SIG-M5 treated with dmso at 0.1 percent for 504 hours (cell line): ENCODE measurements at regions not wholly inside any gene's neighbourhood (a gene's known extent, or its start where the extent isn't known, plus 50 kb on each side); places are given as distances from the start of the nearest gene placed in this dataset.
"Not testable (repeated sequence)": the region's sequence is repeated elsewhere in the genome, so short reads cannot be mapped to it uniquely, and the experiment has no call there.

Source experiments
- DNase-seq: peaks from one replicate; lab custom pipeline; 2025; ENCODE audit not compliant: unreplicated experiment; lab: John Stamatoyannopoulos, UW

DNA sequence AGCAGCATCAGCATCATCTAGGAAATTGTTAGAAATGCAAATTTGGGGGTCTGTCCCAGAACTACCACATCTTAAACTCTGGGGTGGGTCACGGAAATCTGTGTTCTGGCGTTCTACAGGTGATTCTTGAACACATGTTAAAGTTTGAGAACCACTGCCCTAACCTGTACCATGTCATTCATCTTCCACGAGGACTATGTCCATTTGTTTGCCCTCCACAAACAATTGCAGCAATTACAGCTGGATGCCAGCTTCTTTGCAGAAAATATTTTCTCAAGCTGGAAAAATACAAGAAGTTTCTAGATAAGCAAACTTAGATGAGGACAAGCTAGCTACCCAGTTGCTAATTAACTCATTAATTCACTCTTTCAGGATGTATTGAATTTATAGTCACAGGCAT, 54.1 kb downstream of the MAFB start:
- no peak for DNase-seq

DNA sequence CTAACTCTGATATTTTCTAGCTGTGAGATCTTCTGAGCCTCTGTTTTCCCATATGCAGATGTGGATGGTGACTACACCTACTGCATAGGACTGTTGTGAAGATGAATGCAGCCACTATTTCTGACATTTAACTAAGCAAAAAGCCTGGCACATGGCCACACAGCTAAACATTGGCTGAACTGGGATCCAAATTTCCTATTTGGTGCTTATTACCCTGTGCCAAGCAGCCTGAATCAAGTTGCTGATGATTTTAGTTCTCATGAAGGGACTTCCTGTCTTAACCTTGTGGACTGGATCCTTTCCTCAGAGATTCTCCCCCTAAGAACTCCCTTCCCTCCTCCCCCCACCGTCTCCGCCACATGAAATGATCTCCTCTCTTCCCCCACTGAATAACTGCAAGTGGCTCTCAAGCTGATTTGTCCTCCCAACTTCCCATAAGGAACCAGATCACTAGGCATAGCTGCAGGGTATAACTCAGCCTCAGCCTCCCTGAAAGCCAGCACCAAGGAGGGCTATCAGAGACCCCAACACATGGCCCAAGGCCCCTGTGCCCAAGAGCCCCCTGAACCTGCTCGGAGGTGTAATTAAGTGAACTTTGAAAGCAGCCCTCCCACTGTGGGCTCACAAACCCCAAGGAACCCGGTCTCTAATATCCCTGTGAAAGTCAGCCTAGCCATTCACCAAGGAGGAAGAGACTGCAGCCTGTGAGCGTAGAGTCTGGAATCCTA, 55.7 kb downstream of the MAFB start:
- DNase-seq = no peak

- DNase-seq = no peak
These were observed 56.6 kb downstream of the MAFB start for GRCh38 chr20:40632346-40632976.

DNA sequence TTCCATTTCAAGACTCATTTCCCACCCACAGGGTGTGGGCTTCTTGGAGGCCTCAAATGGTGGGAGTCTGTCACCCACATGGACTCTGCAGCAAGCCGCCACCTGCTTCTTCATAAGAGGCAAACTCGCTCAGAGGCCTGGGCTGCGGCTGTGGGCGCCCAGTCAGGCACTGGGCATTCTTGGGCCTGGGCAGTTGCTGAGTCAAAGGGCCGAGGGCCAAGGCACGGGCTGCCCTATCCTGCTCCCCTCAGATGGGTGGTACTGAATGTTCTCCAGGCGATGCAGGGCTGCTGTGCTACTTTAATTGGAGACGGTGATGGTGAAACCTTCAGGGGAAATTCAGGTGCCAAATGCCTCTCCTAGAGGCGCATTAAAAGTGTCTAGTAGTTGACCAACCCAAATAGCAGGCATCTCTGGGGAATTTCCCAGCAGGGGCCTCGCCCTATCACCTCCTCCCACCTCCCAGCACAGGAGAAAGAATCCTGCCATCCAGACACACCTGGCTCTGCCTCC, 57.9 kb downstream of the MAFB start:
- no peak for DNase-seq

GRCh38 chr20:40630713-40631112, 58.3 kb downstream of the MAFB start:
- no peak for DNase-seq

DNA sequence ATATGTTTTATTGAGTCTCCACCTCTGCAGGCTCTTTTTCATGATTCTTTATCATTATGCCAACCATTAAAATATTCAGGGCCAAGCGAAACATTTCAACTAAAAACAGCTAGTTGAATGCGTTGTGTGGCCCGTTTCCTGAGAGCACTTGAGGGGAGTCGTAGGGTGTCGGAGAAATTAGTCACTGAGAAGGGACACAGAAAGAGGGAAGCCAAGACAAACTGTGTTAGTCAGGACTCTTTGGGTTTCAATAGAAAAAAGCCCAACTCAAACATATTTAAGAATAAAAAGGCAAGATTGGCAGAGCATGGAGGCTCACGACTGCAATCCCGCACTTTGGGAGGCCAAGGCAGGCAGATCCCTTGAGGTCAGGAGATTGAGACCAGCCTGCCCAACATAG, 58.9 kb downstream of the MAFB start:
- DNase-seq = no peak

- no peak for DNase-seq
These were observed 60.2 kb downstream of the MAFB start for GRCh38 chr20:40628877-40629276.

DNA sequence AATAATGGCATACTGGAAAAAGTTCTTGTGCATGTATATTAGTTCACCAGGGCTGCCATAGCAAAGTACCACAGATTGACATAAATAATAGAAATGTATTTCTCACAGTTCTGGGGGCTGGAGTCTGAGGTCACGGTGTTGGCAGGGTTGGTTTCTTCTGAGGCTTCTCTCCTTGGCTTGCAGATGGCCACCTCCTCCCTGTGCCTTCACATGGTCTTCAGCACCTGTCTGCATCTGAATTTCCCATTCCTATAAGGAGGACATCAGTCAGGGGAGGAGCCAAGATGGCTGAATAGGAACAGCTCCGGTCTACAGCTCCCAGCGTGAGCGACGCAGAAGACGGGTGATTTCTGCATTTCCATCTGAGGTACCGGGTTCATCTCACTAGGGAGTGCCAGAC, 70.0 kb downstream of the MAFB start:
- not testable (repeated sequence) for DNase-seq

DNA sequence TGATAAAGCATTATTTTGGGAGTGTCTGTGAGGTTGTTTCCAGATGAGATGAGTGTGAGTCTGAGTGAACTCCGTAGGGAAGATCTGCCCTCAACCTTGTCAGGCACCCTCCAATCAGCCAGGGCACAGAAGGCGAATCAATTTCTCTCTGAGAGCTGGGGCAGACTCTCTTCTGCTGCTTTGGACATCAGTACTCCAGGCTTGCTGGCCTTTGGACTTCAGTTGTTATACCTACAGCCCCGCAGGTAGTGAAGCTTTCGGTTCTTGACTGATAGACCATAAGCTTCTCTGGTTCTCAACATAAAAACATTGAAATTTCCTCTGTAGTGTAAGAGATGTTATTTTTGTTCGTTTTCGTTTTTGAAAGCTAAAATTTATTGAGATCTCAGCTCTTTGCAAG, 71.4 kb downstream of the MAFB start:
- DNase-seq = no peak

GRCh38 chr20:40612837-40613236, 76.2 kb downstream of the MAFB start:
- no peak for DNase-seq

GRCh38 chr20:40612247-40612646, 76.8 kb downstream of the MAFB start:
- DNase-seq = no peak

DNA sequence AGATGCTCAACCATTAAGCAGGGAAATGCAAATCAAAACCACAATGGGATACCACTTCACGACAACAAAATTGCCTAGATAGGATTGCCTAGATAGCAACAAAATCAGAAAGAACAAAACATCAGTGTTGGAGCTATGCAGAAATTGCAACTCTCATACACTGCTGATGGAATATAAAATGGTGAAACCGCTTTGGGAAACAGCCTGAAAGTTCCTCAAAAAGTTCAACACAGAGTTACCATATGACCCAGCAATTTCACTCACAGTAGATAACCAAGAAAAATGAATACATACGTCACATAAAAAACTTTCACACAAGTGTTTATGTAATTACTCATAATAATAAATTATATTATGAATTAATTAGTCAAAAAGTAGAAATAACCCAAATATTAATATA, 78.3 kb downstream of the MAFB start:
- no peak for DNase-seq

- DNase-seq = no peak
These were observed 81.1 kb downstream of the MAFB start for GRCh38 chr20:40607927-40608326.

DNA sequence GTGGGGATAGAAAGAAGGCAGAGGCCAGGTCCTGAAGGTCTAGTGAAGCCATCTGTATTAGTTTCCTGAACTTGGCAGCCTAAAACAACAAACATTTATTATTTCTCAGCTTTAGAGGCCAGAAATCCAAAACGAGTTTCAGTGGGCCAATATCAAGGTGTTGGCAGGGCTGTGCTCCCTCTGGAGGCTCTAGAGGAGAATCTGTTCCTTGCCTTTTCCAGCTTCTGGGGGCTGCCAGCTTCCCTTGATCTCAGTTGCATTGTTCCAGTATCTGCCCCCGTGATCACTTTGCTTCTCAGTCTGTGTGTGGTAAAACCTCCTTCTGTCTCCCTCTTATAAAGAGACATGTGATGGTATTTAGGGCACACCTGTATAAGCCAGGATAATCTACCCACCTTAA, 82.4 kb downstream of the MAFB start:
- no peak for DNase-seq

DNA sequence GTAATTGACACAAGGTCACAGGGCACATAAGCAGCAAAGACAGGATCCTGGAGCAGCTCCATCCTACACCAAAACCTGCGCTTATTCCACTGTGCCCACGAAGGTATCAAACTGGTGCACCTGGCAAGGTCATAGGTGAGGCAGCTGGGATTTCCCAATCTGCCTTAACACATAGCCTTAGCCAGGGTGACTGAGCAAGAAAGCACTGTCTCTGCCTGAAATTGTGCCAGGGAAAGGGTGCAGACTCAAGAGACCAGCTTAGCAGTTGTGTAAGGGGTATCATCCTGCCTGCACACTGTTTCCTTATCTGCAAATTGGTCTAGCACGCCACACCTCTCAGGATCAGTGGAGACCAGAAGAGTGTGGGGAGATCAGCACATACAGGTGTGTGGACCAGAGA, 82.8 kb downstream of the MAFB start:
- DNase-seq = no peak

- DNase-seq = no peak
These were observed 84.6 kb downstream of the MAFB start for GRCh38 chr20:40604416-40604815.

DNA sequence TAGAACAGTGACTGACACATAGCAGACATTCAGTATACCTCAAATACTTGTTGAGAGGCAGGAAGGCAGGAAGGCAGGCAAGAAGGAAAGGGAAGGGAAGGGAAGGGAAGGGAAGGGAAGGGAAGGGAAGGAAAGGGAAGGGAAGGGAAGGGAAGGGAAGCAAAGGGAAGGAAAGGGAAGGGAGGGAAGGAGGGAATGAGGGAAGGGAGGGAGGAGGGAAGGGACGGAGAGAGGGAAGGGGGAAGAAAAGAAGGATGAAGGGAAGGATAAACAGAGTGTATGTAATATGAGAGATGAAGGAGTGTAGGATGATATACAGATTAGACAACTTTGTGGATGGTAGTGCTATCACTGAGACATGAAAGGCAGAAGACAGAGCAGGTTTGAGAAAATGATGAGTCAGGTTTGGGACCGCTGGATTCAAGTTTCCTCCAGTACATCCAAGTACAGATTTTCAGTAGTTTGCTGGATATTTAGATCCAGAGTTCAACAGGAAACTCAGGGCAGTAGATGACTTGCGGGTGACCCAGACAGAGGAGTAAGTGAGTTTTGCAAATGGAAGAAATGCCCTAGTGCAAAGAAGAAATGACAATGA, 85.9 kb downstream of the MAFB start:
- DNase-seq = no peak

GRCh38 chr20:40602381-40602780, 86.7 kb downstream of the MAFB start:
- no peak for DNase-seq

- DNase-seq = no peak
These were observed 88.4 kb downstream of the MAFB start for GRCh38 chr20:40600441-40601219.

- DNase-seq = no peak
These were observed 89.0 kb downstream of the MAFB start for GRCh38 chr20:40599987-40600386.

DNA sequence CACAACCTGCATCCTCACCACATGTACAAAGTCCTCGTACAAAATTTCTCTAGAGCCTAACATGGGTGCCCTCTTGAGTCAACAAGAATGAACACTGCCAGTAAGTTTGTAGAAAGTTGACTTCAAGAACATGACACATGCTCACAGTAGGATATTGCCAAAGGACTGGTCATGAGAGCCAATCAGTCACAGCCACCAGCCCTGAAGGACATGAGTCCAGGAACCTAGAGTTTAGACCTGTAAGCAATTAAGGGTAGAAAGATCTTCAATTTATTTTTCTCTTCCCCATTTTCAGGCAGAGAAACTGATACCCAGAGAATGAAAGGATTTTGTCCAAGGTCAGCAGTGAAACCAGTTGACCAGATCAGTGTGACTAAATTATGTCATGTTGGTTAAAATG, 96.1 kb downstream of the MAFB start:
- DNase-seq = no peak

DNA sequence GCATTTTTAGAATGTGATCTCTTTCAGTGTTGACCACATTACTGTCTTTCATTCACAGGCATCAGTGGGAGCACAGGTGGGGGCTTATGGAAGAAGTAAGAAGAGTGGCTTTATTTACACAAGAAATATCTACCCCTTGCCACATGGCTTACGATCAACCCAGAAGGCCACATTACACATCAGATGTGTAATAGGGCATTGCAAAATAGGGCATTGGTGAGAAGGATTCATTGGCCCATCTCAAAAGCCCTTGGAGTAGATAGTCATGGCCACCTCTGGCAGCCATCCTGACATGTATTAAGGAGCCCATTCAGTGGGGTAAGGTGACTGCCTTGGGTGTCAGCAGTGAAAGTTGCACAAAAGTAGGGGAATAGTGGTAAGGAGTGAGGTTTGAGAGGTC, 97.5 kb downstream of the MAFB start:
- DNase-seq = no peak
